ENCODE measurements at regions not wholly inside any gene's neighbourhood (a gene's known extent, or its start where the extent isn't known, plus 50 kb on each side); places are given as distances from the start of the nearest gene placed in this dataset.
"Not testable (repeated sequence)": the region's sequence is repeated elsewhere in the genome, so short reads cannot be mapped to it uniquely, and the experiment has no call there.

DNA sequence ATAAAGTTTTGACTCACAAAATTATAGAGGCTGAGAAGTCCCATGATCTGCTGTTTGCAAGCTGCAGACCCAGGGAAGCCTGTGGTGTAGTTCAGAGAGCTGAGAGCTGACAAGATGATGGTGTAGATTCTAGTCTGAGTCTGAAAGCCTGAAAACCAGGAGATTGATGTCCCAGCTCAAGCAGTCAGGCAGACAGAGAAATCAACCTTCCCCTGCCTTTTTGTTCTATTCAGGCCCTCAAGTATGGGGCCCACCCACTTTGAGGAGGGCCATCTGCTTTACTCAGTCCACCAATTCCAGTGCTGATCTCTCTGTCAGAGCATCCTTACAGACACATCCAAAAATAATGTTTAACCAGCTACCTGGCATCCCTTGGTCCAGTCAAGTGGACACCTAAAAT is 479.6 kb downstream of the STK39 start:
- DNase-seq (no peak), ATAC-seq (ENCODE audit: poor library complexity) (no peak)
- intact Hi-C loops (cut with DNase I), result no loop called here

DNA sequence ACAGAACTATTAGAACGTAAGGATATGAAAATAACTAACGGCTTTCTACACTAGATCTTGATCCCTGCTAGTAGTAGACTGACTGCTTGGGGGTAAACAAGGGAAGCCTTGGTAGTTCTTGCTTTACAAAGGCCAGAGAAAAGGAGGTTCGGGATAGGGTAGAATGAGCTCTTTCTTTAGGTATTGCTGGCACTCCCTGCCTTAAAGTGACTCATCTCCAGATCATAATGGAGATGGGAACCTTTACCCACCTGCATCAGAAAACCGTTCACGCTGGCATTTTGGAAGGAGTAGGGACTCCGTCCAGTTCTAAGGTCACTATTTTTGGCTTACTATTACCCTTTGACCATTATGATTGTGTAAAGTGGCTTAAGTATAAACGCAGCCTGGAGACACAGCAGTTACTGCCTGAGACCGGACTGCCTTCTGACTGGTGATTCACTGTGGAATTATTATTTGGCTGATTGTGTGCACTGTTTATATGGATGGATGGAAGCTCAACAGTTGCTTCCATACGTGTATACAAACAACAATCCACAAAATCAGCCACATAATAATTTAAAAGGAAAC is 482.5 kb downstream of the STK39 start:
- ATAC-seq (ENCODE audit: poor library complexity) (no peak), DNase-seq (no peak)
- intact Hi-C loops (cut with DNase I), result no loop called here

DNA sequence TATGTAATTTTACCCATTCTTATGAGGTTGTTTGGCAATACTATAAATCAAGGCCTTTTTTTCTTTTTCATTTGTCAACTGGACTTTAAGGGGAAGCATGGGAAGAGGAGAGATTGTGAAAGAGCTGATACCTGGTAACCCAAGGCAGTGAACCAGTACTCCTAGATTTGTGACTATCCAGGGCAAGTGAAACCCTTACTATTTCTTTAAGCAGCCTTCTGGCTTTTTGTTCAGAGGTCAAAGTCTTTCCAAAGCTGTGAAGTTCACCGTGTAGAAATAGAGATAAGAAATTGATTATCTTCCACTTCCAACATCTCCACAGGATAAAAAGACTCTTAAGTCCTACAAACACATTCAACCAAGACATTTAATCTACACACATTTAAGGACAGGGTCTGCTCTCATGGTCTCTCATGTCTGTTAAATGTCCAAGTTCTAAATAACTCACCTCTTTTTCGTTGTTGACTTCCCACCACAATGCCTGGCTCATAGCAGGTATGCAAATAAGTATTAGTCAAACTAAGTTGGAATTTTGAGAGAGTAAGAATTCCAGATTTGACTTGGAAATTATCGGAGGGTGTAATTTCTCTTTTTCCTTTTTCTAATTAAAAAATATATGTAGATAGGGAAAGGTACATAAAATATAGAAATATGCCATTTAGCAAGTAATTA is 485.8 kb downstream of the STK39 start:
- DNase-seq (no peak), ATAC-seq (ENCODE audit: poor library complexity) (no peak)
- intact Hi-C loops (cut with DNase I), result no loop called here

DNA sequence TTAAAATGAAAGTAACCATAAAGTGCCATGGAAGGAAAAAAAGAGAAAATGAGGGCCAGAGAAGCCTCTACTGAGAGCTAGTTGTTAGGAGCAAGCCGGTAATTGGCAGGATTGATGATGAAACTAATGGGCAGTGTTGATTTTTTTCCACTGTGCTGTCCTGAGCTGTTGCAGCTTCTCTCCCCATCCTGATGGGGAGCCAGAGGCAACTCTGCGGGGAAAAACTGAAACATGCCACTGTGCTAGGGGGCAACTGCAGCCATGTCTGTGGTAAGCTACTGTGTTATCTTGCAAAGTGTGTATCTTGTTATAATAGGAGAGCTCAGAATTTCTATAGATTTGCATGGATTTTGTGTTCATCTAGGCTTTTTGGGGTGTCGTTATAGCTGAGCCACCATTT is 487.9 kb downstream of the STK39 start:
- intact Hi-C loops (cut with DNase I), result no loop called here
- ATAC-seq (ENCODE audit: poor library complexity), result no peak
- DNase-seq, result no peak

DNA sequence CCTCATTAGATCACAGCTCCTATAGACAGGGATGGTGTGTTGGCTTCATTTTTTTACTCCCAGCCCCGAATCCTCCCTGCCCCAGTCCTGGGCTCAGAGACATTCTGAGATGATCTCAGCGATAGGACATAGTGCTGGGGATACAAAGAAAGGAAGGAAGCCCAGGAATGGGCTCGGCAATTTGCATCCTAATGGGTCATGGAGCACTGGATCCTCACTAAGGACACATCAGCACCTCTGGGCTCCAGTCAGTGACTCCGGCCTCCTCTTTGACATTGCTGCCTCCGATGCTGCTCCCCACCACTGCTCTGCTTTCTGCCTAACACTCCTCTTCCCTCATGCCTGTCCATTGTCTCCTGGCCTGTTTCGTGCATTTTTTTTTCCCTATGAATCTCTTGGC is 489.1 kb downstream of the STK39 start:
- DNase-seq, result no peak
- intact Hi-C loops (cut with DNase I), result no loop called here

DNA sequence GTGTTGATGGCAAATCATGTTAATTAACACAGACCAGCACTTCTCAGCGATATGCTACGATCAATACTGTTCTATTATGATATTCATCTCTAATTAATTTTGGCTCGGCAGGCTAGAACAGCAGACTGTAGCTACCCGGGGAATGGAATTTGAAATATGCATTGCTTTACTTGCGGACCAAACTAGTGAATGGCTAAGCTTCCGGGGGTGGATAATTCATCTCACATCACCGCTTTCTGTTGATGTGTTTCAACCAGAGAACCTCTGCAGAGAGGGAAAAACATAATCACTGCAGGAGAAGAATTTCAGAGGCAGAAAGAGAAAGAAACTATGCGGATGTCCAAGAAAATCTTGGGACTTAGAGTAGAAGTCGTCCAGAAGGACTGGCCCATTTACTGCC is 490.9 kb downstream of the STK39 start:
- intact Hi-C loops (cut with DNase I), result no loop called here
- no peak for ATAC-seq (ENCODE audit: poor library complexity)
- DNase-seq, result no peak

More for the DNA sequence above, 489.1 kb downstream of the STK39 start:
- no peak for ATAC-seq (ENCODE audit: poor library complexity)

DNA sequence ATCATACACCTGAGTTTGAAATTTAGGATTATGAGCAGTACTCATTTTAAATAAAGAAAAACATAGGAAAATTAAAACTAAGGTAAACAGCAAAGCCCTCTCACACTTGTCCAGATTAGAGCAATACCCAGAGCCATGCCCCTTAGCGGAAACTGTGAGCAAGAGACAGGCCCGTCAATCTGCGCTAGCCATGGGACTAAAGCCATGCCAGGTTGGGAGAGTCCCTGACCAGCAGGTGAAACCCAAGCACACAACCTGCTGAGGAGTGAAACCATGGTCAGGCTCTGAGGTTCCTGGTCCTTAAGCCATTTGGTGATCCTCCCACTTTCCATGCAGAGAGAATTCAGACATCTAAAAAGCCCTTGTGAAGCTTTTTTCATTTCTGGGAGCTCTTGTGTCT is 494.3 kb downstream of the STK39 start:
- intact Hi-C loops (cut with DNase I), result no loop called here
- no peak for ATAC-seq (ENCODE audit: poor library complexity)

DNA sequence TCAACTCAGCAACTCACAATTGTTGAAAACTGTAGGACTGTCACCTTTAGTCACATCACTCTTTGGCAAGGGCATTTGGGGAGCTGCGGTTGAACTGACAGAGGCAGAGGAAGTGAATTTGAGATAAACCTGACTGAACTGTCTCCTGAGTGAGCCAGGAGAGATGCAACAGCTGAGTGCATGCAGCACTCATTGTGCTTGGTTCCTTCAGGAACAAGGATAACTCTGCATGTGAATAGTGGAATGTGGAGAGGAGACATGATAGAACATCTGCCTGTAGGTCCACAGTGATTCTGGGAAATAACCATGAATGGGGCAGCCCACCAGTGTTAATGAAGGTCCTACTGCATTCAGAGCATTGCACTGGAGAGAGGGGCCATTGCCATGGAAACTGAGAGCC is 494.7 kb downstream of the STK39 start:
- intact Hi-C loops (cut with DNase I), result no loop called here
- no peak for DNase-seq
- ATAC-seq (ENCODE audit: poor library complexity), result no peak

More for the DNA sequence above, 494.3 kb downstream of the STK39 start:
- DNase-seq, result no peak

DNA sequence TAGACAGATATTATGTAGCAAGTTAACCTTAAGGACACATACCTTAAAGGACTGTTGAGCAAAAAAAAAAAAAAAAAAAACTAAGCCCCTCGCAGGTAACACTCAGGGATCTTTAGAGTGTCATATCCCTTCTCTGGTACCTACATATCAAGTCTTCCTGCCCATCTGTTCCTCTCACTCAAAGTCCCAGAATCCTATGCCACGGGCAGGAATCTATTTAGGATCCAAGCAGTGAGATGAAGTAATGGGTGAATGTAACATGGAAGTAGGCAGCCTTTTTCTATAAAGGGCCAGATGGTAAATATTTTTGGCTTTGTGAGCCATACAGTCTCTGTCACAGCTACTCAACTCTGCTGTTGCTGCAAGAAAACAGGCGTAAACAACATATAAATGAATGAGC is 496.7 kb downstream of the STK39 start:
- DNase-seq (no peak), ATAC-seq (ENCODE audit: poor library complexity) (no peak)
- intact Hi-C loops (cut with DNase I), result no loop called here

DNA sequence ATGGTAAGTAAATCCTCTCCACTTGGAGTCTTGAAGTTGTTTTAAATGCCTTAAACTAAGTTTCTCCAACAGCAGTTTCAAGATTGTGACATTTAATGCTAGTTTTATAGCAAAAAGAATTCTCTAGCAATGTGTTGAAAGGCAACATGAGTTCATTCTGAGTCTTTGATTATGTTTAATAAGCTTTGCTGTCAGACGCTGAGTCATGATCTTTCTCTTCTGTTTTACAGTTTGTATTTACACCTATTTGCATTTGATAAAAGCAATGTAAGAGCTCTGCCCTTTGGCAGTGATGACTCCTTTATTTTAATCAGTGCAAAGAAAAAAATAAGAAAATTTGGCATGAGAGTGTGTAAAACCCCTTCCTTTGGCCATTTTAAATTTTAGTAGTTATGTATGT is 497.7 kb downstream of the STK39 start:
- no peak for DNase-seq
- no peak for ATAC-seq (ENCODE audit: poor library complexity)
- intact Hi-C loops (cut with DNase I), result no loop called here

DNA sequence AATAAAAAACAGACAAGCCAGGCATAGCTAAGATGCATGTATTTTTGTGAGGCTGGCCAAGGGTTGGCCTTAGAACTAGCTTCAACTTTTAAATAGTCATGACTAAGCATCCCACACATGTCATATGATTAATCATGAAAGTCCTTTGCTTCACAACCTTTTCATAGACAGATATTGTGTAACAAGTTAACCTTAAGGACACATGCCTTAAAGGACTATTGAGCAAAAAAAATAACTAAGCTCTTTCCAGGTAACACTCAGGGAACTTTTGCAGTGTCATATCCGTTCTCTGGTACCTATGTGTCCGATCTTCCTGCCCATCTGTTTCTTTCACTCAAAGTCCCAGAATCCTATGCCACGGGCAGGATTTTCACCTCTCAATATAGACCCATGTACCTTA is 498.4 kb downstream of the STK39 start:
- DNase-seq (no peak), ATAC-seq (ENCODE audit: poor library complexity) (no peak)
- intact Hi-C loops (cut with DNase I), result no loop called here

DNA sequence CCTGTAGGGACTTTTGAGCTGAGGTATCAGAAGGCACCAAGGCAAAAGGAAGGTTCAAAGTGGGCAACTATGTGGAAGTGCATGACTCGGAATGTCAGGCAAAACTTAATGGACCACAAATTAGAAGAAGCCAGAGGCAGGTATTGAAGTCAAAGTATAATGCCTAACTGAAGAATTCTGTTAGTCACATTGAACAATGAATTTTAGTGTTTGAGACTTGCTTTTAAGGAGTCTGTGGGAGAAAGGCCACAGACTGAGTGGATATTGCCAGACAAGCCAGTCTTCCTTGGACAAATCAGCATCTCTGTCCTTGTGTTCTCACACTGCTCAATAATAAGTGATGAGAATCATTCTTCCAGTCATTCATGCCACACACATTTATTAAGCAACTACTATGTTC is 498.9 kb downstream of the STK39 start:
- intact Hi-C loops (cut with DNase I), result no loop called here
- ATAC-seq (ENCODE audit: poor library complexity), result no peak
- DNase-seq, result no peak

DNA sequence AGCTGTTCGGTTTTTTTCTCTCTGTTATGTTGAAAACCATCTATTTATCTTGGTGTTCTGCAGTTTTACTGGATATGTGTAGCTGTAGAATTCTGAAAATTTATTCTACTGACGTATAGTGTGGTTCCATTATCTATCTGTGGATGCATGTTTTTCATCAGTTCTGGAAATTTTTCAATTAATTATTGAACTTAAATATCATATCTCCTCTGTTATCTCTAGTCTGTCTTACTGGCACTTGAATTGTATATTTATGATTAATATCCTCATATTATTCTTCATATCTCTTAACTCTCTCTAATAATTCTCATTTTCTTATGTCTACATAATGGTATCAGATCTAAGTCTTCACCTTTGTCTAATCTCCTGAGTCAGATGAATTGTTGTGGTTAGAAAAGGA is 501.7 kb downstream of the STK39 start:
- ATAC-seq (ENCODE audit: poor library complexity) (no peak), DNase-seq (no peak)
- intact Hi-C loops (cut with DNase I), result no loop called here

DNA sequence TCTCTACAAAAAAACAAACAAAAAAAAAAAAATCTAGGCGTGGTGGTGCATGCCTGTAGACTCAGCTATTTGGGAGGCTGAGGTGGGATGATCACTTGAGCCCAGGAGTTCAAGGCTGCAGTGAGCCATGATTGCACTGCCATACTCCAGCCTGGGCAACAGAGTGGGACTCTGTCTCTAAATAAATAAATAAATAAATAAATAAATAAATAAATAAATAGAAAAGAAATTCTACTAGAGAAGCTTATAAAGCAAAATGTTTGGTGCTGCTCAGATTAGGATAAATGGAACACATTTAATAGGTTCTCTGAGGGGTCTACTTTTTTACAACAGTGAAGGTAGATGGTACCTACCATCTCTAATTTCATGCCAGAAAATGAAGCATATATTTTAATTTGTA is 507.5 kb downstream of the STK39 start:
- intact Hi-C loops (cut with DNase I); ATAC-seq (ENCODE audit: poor library complexity); DNase-seq: not testable (repeated sequence)

DNA sequence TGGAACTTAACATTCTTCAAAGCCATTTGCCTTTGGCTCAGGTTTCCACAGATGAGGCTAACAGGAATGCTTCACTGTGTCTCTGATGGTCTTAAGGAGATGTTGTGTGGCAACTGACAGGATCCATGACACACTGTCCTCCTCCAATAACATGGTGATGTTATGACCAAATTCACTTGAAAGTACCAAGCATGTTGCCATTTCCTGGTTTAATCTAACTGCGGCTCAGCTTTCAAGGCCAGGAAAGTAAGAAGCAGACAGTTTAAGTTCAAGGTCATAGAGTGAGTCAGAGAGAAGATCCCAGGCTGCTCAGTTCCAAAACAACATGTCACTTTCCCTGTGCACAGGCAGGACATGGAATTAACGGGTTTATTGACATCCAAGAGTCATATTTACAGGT is 513.6 kb downstream of the STK39 start:
- ATAC-seq (ENCODE audit: poor library complexity), result no peak
- intact Hi-C loops (cut with DNase I), result no loop called here
- no peak for DNase-seq

DNA sequence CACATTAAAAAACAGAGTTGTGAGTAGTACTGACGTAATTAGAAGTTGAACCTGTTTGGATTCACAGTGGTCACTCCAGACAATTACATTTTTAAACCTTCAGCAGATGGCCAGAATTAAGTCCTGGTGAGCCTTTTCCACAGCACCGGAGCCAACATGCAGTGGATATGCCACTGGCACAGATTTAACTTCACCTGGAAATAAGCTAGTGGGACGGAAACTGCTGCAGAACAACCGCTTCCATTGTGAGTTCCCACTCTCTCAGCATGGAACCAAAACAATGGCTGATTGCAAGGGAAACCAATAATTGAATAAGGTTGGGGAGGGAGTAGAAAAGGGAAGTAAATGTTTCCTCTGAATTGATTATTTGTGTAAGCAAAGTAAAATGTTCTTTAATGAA is 515.1 kb downstream of the STK39 start:
- intact Hi-C loops (cut with DNase I), result no loop called here
- no peak for ATAC-seq (ENCODE audit: poor library complexity)
- no peak for DNase-seq

DNA sequence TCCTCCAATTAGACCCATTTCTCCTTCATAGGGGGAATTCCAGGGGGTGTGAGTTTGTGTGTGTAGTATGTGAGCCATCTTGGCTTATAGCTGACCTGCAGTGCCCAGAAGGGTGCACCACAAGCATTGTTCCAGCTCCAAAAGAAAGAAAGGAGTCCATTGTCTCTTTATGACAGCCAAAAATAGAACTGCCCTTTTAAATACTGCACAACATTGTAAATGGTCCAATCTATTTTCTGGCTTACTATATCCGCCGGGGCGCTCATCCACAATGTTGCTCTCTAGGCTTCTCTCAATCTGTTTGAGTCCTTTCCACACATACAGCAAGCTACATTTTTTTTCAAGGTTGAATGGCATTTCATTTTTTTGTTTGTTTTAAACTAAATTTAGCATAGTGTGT is 517.5 kb downstream of the STK39 start:
- no peak for ATAC-seq (ENCODE audit: poor library complexity)
- intact Hi-C loops (cut with DNase I), result no loop called here

DNA sequence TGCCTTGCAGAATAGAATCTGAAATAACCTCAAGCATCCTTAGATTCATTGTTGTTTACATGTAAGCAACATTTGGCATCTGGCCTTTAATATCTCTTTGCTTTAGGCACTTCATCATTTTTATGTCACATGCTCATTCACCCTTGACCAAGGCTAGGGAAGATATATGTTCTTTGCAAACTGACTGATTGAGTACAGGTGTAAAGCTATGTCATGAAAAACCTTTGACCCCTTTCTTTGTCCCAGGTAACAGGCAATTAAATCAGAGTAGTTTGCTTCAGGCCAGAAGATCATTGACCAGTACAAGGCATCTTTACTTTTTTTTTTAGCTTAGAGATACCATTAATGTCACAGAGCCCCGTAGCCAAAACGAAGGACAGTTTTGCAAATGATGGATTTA is 520.6 kb downstream of the STK39 start:
- DNase-seq (no peak), ATAC-seq (ENCODE audit: poor library complexity) (no peak)
- intact Hi-C loops (cut with DNase I), result no loop called here

More for the DNA sequence above, 517.5 kb downstream of the STK39 start:
- no peak for DNase-seq

DNA sequence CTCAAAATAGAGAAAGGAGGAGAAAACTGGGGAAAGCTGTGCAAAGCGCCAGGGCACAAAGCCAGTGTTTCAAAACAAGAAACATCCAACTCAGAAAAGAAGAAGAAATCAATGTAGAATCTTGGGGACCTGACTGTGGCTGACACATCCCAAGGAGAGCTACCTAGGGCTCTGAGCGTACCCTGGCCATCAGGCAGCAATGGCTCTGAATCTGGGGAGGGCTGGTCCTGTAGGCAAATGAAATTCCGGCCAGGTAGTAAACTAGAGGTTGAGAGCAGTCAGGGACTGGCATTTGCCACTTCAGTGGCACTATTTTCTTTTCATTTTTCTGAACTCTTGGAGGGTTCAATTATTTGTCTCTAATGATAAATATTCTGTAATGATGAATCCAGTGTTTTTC is 525.8 kb downstream of the STK39 start:
- intact Hi-C loops (cut with DNase I), result no loop called here
- no peak for DNase-seq
- ATAC-seq (ENCODE audit: poor library complexity), result no peak

DNA sequence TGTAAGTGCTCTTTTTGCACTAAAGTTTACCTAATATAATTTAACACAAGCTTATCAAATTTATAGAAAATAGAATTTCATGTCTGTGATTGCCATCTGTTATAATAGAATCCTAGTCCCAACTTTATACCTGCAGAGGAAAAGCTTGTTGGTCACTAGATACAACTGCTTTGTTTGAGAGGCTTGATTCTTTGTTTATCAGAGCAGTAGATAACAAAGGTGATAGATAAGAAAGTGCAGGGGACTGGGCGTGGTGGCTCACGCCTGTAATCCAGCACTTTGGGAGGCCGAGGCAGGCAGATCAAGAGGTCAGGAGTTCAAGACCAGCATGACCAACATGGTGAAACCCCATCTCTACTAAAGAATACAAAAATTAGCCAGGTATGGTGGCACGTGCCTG is 528.0 kb downstream of the STK39 start:
- intact Hi-C loops (cut with DNase I), result no loop called here
- DNase-seq (no peak), ATAC-seq (ENCODE audit: poor library complexity) (no peak)

DNA sequence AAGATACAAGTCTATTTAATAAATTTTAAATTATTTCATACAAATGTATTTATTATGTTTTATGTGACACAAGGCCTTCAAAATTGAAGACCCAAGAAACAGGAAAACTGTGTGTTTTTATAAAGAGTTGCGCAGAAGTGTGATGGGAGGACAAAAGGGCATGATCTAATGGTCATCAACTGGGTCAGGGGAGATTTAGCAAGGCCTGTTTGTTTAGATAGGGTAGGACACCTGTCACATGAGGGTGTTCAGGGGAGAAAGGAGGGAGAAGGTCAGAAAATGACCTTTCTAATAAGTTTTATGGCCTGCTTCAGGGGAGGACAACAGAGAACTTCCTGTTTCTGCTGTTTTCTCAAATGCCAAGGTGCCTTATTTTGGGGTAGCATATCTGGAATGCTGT is 528.8 kb downstream of the STK39 start:
- ATAC-seq (ENCODE audit: poor library complexity) (no peak), DNase-seq (no peak)
- intact Hi-C loops (cut with DNase I), result no loop called here

Data from Right ventricle myocardium superior (tissue), 1 donor.